Left lung (tissue), 4 donors: ENCODE measurements at regions not wholly inside any gene's neighbourhood (a gene's known extent, or its start where the extent isn't known, plus 50 kb on each side); places are given as distances from the start of the nearest gene placed in this dataset.

Experiments
- ATAC-seq: fragments of 200-7000 bp; cut with Tn5 transposase; one replicate; pipeline ENCODE4 v1.9.1; 2020; ENCODE audit warnings: moderate library complexity
- DNase-seq, 4 donors: peaks; one replicate each; pipeline ENCODE4 v3.0.0-alpha.2; 2013 to 2020
- H3K27ac ChIP-seq, 2 donors: fragments of 200-600 bp; sonication (generic) in 1 of 2; one replicate each; pipeline versions ENCODE4 v1.5.0 to v1.8.0; 2020 to 2021
- H3K27me3 ChIP-seq, 2 donors: fragments of 200-600 bp; sonication (generic) in 1 of 2; one replicate each; pipeline versions ENCODE4 v1.5.0 to v1.8.0; 2020 to 2021
- H3K36me3 ChIP-seq, 2 donors: fragments of 200-600 bp; sonication (generic) in 1 of 2; one replicate each; pipeline versions ENCODE4 v1.5.0 to v1.8.0; 2020 to 2021
- H3K4me1 ChIP-seq, 2 donors: fragments of 200-600 bp; one replicate each; pipeline ENCODE4 v1.8.0; 2021
- H3K4me3 ChIP-seq, 2 donors: fragments of 200-600 bp; sonication (generic) in 1 of 2; one replicate each; pipeline versions ENCODE4 v1.5.0 to v1.8.0; 2020 to 2021; ENCODE audit warnings: mild to moderate bottlenecking in 1 of 2
- H3K9me3 ChIP-seq, 2 donors: fragments of 200-600 bp; sonication (generic) in 1 of 2; one replicate each; pipeline versions ENCODE4 v1.5.0 to v1.8.0; 2020 to 2021
- intact Hi-C, 2 donors: fragments of 100-400 bp; cut with DNase I; formaldehyde crosslinking; loops; one replicate each; pipeline versions ENCODE4 v1.11.2 to v1.14.2; 2022
- TF ChIP-seq, protein P1 (sequence below), 2 donors: fragments of 200-600 bp; sonication (generic) in 1 of 2; IDR thresholded peaks; one replicate each; pipeline versions ENCODE4 v1.5.0 to v1.8.0; 2021; ENCODE audit warnings: antibody characterized with exemption in 2 of 2
- donor health status: DM: no; HTN: yes; CAD: no.
- donor health status: DM: no; HTN: no; CAD: no.

DNA sequence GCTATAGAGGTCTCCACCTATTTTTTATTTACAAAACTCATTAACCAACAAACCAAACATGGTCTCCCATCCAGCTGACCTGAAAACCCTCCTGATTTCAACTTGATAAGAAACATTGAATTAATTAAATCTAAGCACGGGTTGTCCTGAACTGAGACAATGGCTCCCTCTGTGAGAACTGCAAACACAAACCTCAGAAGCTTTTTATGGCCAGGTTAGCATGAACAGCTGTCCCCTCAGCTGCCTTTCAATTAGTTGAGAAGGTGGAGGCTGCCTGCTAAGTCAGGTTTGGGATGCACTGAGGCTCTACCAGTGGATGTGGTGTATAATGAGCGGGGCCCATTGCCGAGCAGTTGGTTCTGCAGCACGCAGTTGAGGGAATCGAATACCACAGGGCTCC is 258.5 kb upstream of the DDX18 start:
- Histone ChIP-seq H3K9me3 (no peaks in the 10 kb centered on the region), H3K4me1 (no peaks in the 10 kb centered on the region), H3K36me3 (no peaks in the 10 kb centered on the region), H3K27me3 (no peaks in the 10 kb centered on the region), H3K4me3 (no peak overlapping the region), H3K27ac (no peak overlapping the region)
- TF ChIP-seq, protein P1, sequence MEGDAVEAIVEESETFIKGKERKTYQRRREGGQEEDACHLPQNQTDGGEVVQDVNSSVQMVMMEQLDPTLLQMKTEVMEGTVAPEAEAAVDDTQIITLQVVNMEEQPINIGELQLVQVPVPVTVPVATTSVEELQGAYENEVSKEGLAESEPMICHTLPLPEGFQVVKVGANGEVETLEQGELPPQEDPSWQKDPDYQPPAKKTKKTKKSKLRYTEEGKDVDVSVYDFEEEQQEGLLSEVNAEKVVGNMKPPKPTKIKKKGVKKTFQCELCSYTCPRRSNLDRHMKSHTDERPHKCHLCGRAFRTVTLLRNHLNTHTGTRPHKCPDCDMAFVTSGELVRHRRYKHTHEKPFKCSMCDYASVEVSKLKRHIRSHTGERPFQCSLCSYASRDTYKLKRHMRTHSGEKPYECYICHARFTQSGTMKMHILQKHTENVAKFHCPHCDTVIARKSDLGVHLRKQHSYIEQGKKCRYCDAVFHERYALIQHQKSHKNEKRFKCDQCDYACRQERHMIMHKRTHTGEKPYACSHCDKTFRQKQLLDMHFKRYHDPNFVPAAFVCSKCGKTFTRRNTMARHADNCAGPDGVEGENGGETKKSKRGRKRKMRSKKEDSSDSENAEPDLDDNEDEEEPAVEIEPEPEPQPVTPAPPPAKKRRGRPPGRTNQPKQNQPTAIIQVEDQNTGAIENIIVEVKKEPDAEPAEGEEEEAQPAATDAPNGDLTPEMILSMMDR (IDR thresholded peaks at IDR 0.05), result no peak
- no peak for DNase-seq
- intact Hi-C loops, result no loop called here
- ATAC-seq, result no peak

DNA sequence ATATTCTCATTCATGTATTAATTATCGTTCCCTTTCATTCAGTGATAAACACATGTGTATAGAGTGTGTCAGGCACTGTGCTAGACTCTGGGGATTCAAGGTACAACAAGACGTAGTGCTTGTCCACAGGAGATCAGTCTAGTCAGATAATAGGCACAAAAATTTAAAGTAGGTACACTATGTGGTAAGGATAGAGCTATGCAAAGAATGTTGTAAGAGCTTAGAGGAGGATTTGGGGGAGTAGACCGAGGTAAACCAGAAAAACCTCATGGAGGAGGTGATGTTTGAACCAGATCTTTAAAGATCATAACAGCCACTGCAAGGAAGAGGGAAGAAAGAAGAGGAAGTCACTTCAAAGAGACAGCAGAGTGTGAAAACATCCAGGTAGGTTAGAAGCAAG is 256.9 kb upstream of the DDX18 start:
- H3K27me3 ChIP-seq, result no peaks in the 10 kb centered on the region
- ATAC-seq, result no peak
- no peak overlapping the region for H3K27ac ChIP-seq
- TF ChIP-seq, protein P1 (IDR thresholded peaks at IDR 0.05), result no peak
- intact Hi-C loops, result no loop called here
- no peak for DNase-seq
- no peaks in the 10 kb centered on the region for H3K36me3 ChIP-seq
- no peaks in the 10 kb centered on the region for H3K9me3 ChIP-seq
- H3K4me3 ChIP-seq, result no peak overlapping the region
- H3K4me1 ChIP-seq, result no peaks in the 10 kb centered on the region

DNA sequence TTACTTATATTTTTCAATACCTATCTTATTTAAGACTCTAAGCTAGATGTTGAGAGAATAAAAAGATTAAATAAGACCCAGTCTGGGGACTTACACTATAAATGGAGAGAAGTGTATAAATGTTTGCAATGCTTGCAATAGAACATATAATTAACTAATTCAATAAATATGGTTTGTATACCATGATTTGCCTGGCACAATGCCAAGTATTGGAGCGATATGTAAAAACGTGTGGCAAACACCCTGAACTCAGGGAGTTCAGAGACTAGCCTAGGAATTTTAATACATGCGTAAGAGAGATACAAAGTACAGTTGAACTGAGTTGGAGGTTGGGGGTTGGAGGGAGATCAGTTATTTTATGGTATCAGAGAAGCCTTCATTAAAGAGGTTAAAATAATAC is 251.8 kb upstream of the DDX18 start:
- Histone ChIP-seq H3K36me3 (no peaks in the 10 kb centered on the region), H3K27ac (no peak overlapping the region), H3K4me3 (no peak overlapping the region), H3K9me3 (no peaks in the 10 kb centered on the region), H3K4me1 (no peaks in the 10 kb centered on the region), H3K27me3 (no peaks in the 10 kb centered on the region)
- no peak for ATAC-seq
- intact Hi-C loops, result no loop called here
- TF ChIP-seq, protein P1 (IDR thresholded peaks at IDR 0.05), result no peak
- no peak for DNase-seq

DNA sequence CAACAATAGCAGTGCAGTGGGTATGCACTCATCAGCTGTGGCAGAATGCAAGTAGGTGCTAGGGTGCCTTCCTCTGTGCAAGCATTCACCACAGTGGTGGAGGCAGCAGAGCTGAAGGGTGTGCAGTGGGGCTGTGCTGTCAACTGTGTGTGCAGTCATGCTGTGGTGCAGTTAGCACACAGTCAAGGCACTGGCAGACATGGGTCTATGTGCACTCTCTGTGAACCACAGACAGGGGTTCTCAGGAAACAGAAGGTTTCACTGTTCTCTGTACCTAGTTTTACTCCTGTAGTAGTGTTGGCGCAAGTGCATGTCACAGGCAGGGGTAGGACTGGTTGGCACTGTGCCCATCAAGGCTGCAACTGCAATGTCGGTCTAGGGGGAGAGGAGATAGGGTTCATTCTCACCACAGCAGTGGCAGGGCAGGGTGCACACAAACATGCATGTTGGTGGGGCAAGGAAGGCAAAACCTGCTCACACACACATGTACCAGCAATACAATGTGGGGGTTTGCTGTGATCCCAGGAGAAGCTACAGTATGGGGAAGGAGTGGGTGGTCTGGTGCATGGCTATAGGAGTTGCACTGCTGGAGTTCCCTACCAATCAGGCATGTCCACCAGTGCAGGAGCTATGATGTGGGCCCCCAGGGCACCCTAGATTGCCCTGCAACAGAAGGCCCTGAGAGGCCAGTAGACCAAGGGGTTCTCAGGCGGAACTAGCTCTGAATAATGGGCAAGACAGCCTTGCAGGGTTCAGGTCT is 242.7 kb upstream of the DDX18 start:
- Histone ChIP-seq H3K27ac (no peak overlapping the region), H3K27me3 (no peaks in the 10 kb centered on the region), H3K9me3 (peaks cover 0 to 33% of the 10 kb centered on the region in 2 donors), H3K4me3 (no peak overlapping the region), H3K36me3 (no peaks in the 10 kb centered on the region), H3K4me1 (no peaks in the 10 kb centered on the region)
- TF ChIP-seq, protein P1 (IDR thresholded peaks at IDR 0.05), result no peak
- DNase-seq (no peak), ATAC-seq (no peak)
- intact Hi-C loops, result no loop called here

DNA sequence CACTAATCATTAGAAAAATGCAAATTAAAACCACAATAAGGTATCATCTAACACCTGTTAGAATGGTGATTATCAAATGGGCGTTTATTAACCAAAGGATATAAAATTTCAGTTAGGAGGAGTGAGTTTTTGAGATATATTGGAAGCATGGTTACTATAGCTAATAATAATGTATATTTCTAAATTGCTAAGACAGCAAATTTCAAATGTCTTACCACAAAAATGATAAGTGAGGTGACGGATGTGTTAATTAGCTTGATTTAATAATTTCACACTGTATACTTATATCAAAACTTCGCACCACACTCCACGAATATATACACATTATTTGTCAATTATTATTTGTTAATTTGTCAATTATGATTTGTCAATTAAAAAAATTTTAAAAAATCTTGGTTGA is 227.2 kb upstream of the DDX18 start:
- ATAC-seq (no peak), DNase-seq (no peak)
- Histone ChIP-seq H3K36me3 (no peaks in the 10 kb centered on the region), H3K9me3 (peaks cover 0 to 16% of the 10 kb centered on the region in 2 donors), H3K4me3 (no peak overlapping the region), H3K27ac (no peak overlapping the region), H3K27me3 (no peaks in the 10 kb centered on the region), H3K4me1 (no peaks in the 10 kb centered on the region)
- TF ChIP-seq, protein P1 (IDR thresholded peaks at IDR 0.05), result no peak
- intact Hi-C loops, result no loop called here
